Ascending aorta (tissue), 2 donors: ENCODE measurements at regions not wholly inside any gene's neighbourhood (a gene's known extent, or its start where the extent isn't known, plus 50 kb on each side); places are given as distances from the start of the nearest gene placed in this dataset.

ENCODE experiments used
- DNase-seq, 2 donors: peaks; one replicate each; pipeline ENCODE4 v3.0.0-alpha.2; 2019; ENCODE audit warnings: low spot score in 2 of 2
- H3K27ac ChIP-seq, 2 donors: fragments of 200-600 bp; sonication (generic); one replicate each; pipeline ENCODE4 v1.5.1; 2016 to 2017; ENCODE audit warnings: mild to moderate bottlenecking in 1 of 2
- H3K27me3 ChIP-seq: fragments of 200-600 bp; sonication (generic); one replicate; pipeline ENCODE4 v1.5.1; 2017
- H3K36me3 ChIP-seq, 2 donors: fragments of 200-600 bp; sonication (generic); one replicate each; pipeline ENCODE4 v1.5.1; 2016
- H3K4me1 ChIP-seq, 2 donors: fragments of 200-600 bp; sonication (generic); one replicate each; pipeline ENCODE4 v1.5.1; 2016 to 2017; ENCODE audit warnings: mild to moderate bottlenecking in 1 of 2
- H3K4me3 ChIP-seq, 2 donors: fragments of 200-600 bp; sonication (generic); one replicate each; pipeline ENCODE4 v1.5.1; 2016 to 2017; ENCODE audit warnings: mild to moderate bottlenecking in 1 of 2
- H3K9me3 ChIP-seq, 2 donors: fragments of 200-600 bp; sonication (generic); one replicate each; pipeline ENCODE4 v1.5.1; 2016
- intact Hi-C: fragments of 100-400 bp; cut with DNase I; formaldehyde crosslinking; loops from one replicate; pipeline ENCODE4 v1.15.1; 2023
- TF ChIP-seq, protein P1 (sequence below), 3 experiments: fragments of 200-600 bp in 2 of 3; fragments of 450-650 bp in 1 of 3; sonication (generic) in 2 of 3; IDR thresholded peaks; one replicate each; pipeline ENCODE4 v1.5.1; 2016 to 2019; ENCODE audit warnings: antibody characterized with exemption in 3 of 3, mild to moderate bottlenecking in 1 of 3, moderate library complexity in 1 of 3

DNA sequence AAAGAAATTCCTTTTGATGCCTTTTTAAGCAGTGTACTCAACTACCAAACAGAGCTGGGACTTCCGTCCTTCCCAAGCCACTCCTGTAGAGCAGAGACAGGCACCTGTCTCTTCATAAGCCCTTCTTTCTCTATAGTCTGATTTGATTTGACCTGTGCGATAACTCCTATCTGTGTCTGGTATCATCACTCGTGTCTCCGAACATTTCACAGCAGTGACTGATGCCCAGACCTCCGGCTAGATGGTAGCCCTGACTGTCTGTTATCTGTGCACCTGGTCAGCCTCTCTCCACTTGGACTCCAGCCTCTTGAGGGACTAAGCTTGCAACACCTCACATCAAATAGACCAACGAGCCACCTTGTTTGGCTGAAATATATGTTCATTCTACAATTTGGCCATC, 316.2 kb upstream of the ZNF507 start:
- no peaks in the 10 kb centered on the region for H3K27me3 ChIP-seq
- H3K9me3 ChIP-seq = no peaks in the 10 kb centered on the region
- intact Hi-C loops = no loop called here
- H3K27ac ChIP-seq = no peak overlapping the region
- H3K4me3 ChIP-seq = no peak overlapping the region
- no peaks in the 10 kb centered on the region for H3K36me3 ChIP-seq
- H3K4me1 ChIP-seq = no peaks in the 10 kb centered on the region
- TF ChIP-seq, protein P1, sequence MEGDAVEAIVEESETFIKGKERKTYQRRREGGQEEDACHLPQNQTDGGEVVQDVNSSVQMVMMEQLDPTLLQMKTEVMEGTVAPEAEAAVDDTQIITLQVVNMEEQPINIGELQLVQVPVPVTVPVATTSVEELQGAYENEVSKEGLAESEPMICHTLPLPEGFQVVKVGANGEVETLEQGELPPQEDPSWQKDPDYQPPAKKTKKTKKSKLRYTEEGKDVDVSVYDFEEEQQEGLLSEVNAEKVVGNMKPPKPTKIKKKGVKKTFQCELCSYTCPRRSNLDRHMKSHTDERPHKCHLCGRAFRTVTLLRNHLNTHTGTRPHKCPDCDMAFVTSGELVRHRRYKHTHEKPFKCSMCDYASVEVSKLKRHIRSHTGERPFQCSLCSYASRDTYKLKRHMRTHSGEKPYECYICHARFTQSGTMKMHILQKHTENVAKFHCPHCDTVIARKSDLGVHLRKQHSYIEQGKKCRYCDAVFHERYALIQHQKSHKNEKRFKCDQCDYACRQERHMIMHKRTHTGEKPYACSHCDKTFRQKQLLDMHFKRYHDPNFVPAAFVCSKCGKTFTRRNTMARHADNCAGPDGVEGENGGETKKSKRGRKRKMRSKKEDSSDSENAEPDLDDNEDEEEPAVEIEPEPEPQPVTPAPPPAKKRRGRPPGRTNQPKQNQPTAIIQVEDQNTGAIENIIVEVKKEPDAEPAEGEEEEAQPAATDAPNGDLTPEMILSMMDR (IDR thresholded peaks at IDR 0.05) = no peak
- no peak for DNase-seq

DNA sequence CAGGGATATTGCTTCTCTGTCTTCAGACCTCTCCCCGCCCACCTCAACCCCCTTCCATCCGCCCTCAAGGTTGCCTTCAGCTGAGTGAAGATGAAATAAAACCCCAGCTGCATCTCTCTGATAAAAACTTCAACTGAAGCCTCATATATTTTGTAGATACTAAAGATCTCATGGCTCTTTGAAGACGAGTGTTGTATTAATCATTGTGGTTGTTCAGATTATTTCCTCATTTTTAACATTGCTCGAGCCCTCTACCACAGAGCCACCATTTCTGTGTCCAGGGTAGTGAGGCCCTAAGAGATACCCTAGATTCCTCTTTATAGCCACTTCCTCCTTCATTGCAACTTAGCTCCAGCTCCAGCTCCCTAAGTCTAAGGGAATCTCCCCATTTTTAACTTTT, 312.8 kb upstream of the ZNF507 start:
- DNase-seq = no peak
- TF ChIP-seq, protein P1 (IDR thresholded peaks at IDR 0.05) = no peak
- Histone ChIP-seq H3K36me3 (no peaks in the 10 kb centered on the region), H3K27ac (no peak overlapping the region), H3K4me3 (no peak overlapping the region), H3K4me1 (no peaks in the 10 kb centered on the region), H3K27me3 (no peaks in the 10 kb centered on the region), H3K9me3 (no peaks in the 10 kb centered on the region)
- intact Hi-C loops = no loop called here

DNA sequence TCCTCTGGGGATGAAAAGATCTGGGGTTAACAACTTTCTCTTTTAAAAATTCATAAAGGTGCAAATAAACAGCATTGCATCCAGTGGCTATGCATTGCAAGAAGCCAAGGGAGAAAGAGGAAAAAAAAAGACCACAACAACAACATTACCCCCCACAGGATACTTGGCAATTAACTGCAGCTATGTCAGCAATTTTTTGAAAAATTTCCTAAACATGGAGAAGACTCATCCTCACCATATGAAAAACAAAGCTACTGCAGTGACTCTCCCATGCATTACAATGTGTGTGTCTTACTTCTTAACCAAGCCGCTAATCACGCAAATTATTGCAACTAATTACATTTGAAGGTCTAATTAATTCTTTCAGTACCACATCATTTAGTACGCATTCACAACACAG, 309.8 kb upstream of the ZNF507 start:
- H3K4me1 ChIP-seq = no peaks in the 10 kb centered on the region
- no peaks in the 10 kb centered on the region for H3K27me3 ChIP-seq
- H3K27ac ChIP-seq = no peak overlapping the region
- DNase-seq = no peak
- TF ChIP-seq, protein P1 (IDR thresholded peaks at IDR 0.05) = no peak
- H3K9me3 ChIP-seq = no peaks in the 10 kb centered on the region
- H3K4me3 ChIP-seq = no peak overlapping the region
- H3K36me3 ChIP-seq = no peaks in the 10 kb centered on the region
- intact Hi-C loops = no loop called here

DNA sequence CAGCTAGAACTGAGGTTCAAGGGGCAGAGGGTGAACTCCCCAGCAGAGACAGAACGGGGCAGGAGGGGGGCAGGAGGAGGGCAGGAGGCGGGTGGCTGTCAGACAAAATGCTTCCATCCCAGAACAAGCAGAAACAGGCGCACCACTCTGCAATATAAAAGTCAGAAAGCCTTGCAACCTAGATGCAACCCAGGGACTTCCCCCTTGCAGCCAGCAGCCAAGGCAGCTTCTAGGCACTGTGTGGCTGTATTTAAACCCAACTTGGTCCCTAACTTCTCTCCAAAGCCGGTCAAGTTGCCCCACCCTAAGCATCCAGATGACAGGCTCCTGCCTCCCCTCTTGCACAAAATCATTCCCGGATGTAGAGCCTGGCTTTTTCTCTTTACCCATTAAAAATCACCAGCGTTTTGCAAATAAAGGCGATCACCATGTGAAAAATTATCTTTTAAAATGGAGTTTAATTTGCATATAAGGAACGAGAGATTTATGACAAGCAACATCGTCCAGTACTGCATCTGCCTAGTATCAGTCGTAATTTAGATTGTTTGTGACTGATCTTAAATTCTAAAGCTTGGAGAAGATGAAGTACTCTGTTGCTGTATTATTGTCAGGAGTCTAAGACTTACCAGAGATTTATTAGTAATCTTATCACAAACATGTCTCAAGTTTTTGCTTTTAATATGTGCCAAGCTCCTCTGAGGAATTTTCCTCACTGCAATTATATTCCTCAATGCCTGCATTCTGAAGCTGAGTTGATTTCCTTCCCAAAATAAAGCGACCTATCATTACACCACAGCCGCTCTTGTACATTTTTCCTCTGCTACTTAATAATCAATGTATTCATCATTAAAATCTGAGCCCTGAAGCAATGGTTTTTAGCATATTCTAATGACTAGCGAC, 307.1 kb upstream of the ZNF507 start:
- no peaks in the 10 kb centered on the region for H3K9me3 ChIP-seq
- no peak overlapping the region for H3K4me3 ChIP-seq
- no peak for DNase-seq
- no peaks in the 10 kb centered on the region for H3K36me3 ChIP-seq
- H3K4me1 ChIP-seq = no peaks in the 10 kb centered on the region
- intact Hi-C loops = no loop called here
- no peaks in the 10 kb centered on the region for H3K27me3 ChIP-seq
- TF ChIP-seq, protein P1 (IDR thresholded peaks at IDR 0.05) = no peak
- H3K27ac ChIP-seq = no peak overlapping the region

DNA sequence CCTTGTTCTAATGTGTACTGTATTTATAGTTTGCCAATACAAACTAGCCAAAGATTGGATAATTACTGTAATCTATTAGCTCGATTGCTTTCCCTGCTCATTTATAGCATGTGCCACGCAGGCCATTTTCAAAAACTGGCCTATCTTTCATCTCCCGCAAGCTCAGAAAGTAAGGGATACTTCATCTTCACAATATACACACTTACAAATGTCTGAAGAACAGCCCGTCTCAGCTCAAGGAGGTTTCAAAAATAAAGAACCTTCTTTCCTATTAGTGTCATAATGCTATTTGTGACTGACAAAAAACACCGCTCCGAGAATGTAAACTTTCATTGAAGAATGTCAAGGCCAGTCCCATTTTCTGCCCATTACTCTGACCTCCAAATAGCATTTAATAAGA, 306.4 kb upstream of the ZNF507 start:
- intact Hi-C loops = no loop called here
- no peak for DNase-seq
- TF ChIP-seq, protein P1 (IDR thresholded peaks at IDR 0.05) = no peak
- no peaks in the 10 kb centered on the region for H3K9me3 ChIP-seq
- no peaks in the 10 kb centered on the region for H3K27me3 ChIP-seq
- H3K4me1 ChIP-seq = no peaks in the 10 kb centered on the region
- H3K36me3 ChIP-seq = no peaks in the 10 kb centered on the region
- H3K27ac ChIP-seq = no peak overlapping the region
- no peak overlapping the region for H3K4me3 ChIP-seq
